Astrocyte (in vitro differentiated cells and primary cell): ENCODE measurements at regions not wholly inside any gene's neighbourhood (a gene's known extent, or its start where the extent isn't known, plus 50 kb on each side); places are given as distances from the start of the nearest gene placed in this dataset.
"Not testable (repeated sequence)": the region's sequence is repeated elsewhere in the genome, so short reads cannot be mapped to it uniquely, and the experiment has no call there.

Source experiments
- EZH2 ChIP-seq: IDR thresholded peaks from 2 replicates; pipeline ENCODE4 v1.6.1; 2012; ENCODE audit warnings: mild to moderate bottlenecking, low read length, inconsistent platforms; ENCODE audit not compliant: insufficient read depth
- TF ChIP-seq, protein P1 (sequence below): IDR thresholded peaks from 2 replicates; pipeline ENCODE4 v1.5.1; 2011; ENCODE audit warnings: low read depth, mild to moderate bottlenecking, inconsistent platforms, low read length, moderate library complexity; ENCODE audit not compliant: insufficient read depth

DNA sequence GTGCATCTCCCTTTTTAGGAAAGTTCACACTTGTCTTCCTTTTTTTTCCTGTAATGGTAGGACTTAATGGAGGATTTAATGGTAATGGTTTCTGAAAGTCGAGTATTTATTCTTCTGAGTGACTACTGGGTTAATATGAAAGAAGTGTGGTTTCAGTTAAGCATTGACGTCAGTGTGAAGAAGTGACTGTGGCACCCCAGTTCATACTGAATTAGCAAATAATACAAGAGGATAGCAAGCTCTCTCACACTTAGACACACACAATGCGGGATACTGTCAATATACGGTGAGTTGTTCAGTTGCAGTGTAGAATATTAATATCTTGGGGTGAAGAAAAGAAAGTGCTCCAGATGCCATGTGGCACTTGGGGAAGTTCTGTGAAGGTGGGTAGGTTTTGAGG is 167.6 kb upstream of the GOLGA6L22 start:
- TF ChIP-seq, protein P1, sequence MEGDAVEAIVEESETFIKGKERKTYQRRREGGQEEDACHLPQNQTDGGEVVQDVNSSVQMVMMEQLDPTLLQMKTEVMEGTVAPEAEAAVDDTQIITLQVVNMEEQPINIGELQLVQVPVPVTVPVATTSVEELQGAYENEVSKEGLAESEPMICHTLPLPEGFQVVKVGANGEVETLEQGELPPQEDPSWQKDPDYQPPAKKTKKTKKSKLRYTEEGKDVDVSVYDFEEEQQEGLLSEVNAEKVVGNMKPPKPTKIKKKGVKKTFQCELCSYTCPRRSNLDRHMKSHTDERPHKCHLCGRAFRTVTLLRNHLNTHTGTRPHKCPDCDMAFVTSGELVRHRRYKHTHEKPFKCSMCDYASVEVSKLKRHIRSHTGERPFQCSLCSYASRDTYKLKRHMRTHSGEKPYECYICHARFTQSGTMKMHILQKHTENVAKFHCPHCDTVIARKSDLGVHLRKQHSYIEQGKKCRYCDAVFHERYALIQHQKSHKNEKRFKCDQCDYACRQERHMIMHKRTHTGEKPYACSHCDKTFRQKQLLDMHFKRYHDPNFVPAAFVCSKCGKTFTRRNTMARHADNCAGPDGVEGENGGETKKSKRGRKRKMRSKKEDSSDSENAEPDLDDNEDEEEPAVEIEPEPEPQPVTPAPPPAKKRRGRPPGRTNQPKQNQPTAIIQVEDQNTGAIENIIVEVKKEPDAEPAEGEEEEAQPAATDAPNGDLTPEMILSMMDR, result not testable (repeated sequence)
- not testable (repeated sequence) for TF ChIP-seq EZH2
